NCI-H1694 treated with DMSO at 0.1 percent for 48 hours (cell line): ENCODE measurements at regions not wholly inside any gene's neighbourhood (a gene's known extent, or its start where the extent isn't known, plus 50 kb on each side); places are given as distances from the start of the nearest gene placed in this dataset.
A peak's percentile ranks its signal among the peaks of the same experiment; 100 is the strongest.
"Not testable (repeated sequence)": the region's sequence is repeated elsewhere in the genome, so short reads cannot be mapped to it uniquely, and the experiment has no call there.

ENCODE experiments used
- DNase-seq: peaks from one replicate; lab custom pipeline; 2025; lab: John Stamatoyannopoulos, UW

- DNase-seq, result no peak
These were observed 52.2 kb downstream of the ACTL7B start for GRCh38 chr9:108803428-108804065.

- no peak for DNase-seq
These were observed 52.8 kb downstream of the ACTL7B start for GRCh38 chr9:108802967-108803366.

GRCh38 chr9:108801949-108802348 lies 53.8 kb downstream of the ACTL7B start:
- DNase-seq, result no peak

GRCh38 chr9:108800632-108801099 lies 55.1 kb downstream of the ACTL7B start:
- no peak for DNase-seq

GRCh38 chr9:108793573-108793972 lies 62.2 kb downstream of the ACTL7B start:
- no peak for DNase-seq

- DNase-seq, result no peak
These were observed 66.0 kb downstream of the ACTL7B start for GRCh38 chr9:108789742-108790141.

GRCh38 chr9:108787690-108788048 lies 68.1 kb downstream of the ACTL7B start:
- DNase-seq, result no peak

GRCh38 chr9:108786901-108787689 lies 68.7 kb downstream of the ACTL7B start:
- no peak for DNase-seq

GRCh38 chr9:108786322-108786721 lies 69.5 kb downstream of the ACTL7B start:
- no peak for DNase-seq

GRCh38 chr9:108784998-108785397 lies 70.8 kb downstream of the ACTL7B start:
- DNase-seq, result no peak

- DNase-seq, result no peak
These were observed 71.9 kb downstream of the ACTL7B start for GRCh38 chr9:108783731-108784495.

- no peak for DNase-seq
These were observed 72.5 kb downstream of the ACTL7B start for GRCh38 chr9:108783326-108783725.

GRCh38 chr9:108780942-108781734 lies 74.6 kb downstream of the ACTL7B start:
- DNase-seq, result peak; percentile 26

GRCh38 chr9:108779551-108780325 lies 76.0 kb downstream of the ACTL7B start:
- no peak for DNase-seq

GRCh38 chr9:108776920-108777639 lies 78.7 kb downstream of the ACTL7B start:
- no peak for DNase-seq

GRCh38 chr9:108775901-108776306 lies 79.9 kb downstream of the ACTL7B start:
- DNase-seq, result no peak

- DNase-seq, result not testable (repeated sequence)
These were observed 81.7 kb downstream of the ACTL7B start for GRCh38 chr9:108774088-108774487.

GRCh38 chr9:108772301-108772894 lies 83.4 kb downstream of the ACTL7B start:
- no peak for DNase-seq

- no peak for DNase-seq
These were observed 87.0 kb downstream of the ACTL7B start for GRCh38 chr9:108768744-108769143.

GRCh38 chr9:108766626-108767161 lies 89.1 kb downstream of the ACTL7B start:
- DNase-seq, result no peak
